A549 (cell line): ENCODE measurements at regions not wholly inside any gene's neighbourhood (a gene's known extent, or its start where the extent isn't known, plus 50 kb on each side); places are given as distances from the start of the nearest gene placed in this dataset.

Experiments
- BCL3 ChIP-seq: fragments of >200 bp; sonication (Bioruptor Twin); formaldehyde crosslinking; IDR thresholded peaks from 3 replicates; pipeline ENCODE4 v1.6.1; 2016
- CHD2 ChIP-seq: fragments of 150-350 bp; IDR thresholded peaks from 2 replicates; pipeline ENCODE4 v1.6.1; 2014; ENCODE audit warnings: low read length; ENCODE audit not compliant: partially characterized antibody
- CTCF ChIP-seq: fragments of >200 bp; sonication (Bioruptor Twin); formaldehyde crosslinking; IDR thresholded peaks from 3 replicates; pipeline ENCODE4 v1.5.1; 2016
- EP300 ChIP-seq, 2 experiments: fragments of >200 bp; sonication (Bioruptor Twin); formaldehyde crosslinking; IDR thresholded peaks; 2 replicates in 1 of 2; 3 replicates in 1 of 2; pipeline ENCODE4 v1.6.1; 2016 to 2017
- HDAC2 ChIP-seq: fragments of 200-600 bp; sonication (generic); IDR thresholded peaks from 2 replicates; pipeline ENCODE4 v1.6.1; 2016
- MAX ChIP-seq: IDR thresholded peaks from 2 replicates; pipeline ENCODE4 v1.6.1; 2012
- NPAS2 ChIP-seq: fragments of 250-450 bp; sonication (Bioruptor Pico); IDR thresholded peaks from 2 replicates; pipeline ENCODE4 v1.8.0; 2022; ENCODE audit warnings: mild to moderate bottlenecking, moderate library complexity, borderline replicate concordance
- RAD21 ChIP-seq, 2 experiments: fragments of >200 bp in 1 of 2; sonication (Bioruptor Twin) in 1 of 2; formaldehyde crosslinking in 1 of 2; IDR thresholded peaks in 1 of 2; conservative IDR thresholded peaks in 1 of 2; 2 replicates in 1 of 2; 3 replicates in 1 of 2; pipeline ENCODE4 v1.6.1; 2012 to 2018; ENCODE audit warnings: inconsistent platforms in 1 of 2
- RARB ChIP-seq: fragments of 250-450 bp; sonication (Bioruptor Pico); IDR thresholded peaks from 2 replicates; pipeline ENCODE4 v1.8.0; 2021; ENCODE audit warnings: mild to moderate bottlenecking, moderate library complexity
- RCOR1 ChIP-seq: fragments of 150-350 bp; IDR thresholded peaks from 2 replicates; pipeline ENCODE4 v1.6.1; 2014; ENCODE audit warnings: antibody characterized with exemption, low read length, low read depth
- SMC3 ChIP-seq: fragments of >200 bp; sonication (Bioruptor Twin); formaldehyde crosslinking; IDR thresholded peaks from 3 replicates; pipeline ENCODE4 v1.6.1; 2018; ENCODE audit warnings: inconsistent platforms

- TF ChIP-seq MAX (no peak), NPAS2 (no peak), HDAC2 (no peak), CHD2 (no peak), RAD21 (conservative IDR thresholded peaks at IDR 0.05 in 1 of 2, IDR thresholded peaks at IDR 0.05 in 1 of 2) (no peak), RARB (CRISPR knock-in tag) (no peak), RCOR1 (no peak), BCL3 (no peak), EP300 (IDR thresholded peaks at IDR 0.05) (no peak), SMC3 (no peak), CTCF (no peak)
These were observed 158.4 kb downstream of the PTCHD4 start for GRCh38 chr6:47952640-47953039.
